ENCODE measurements at regions not wholly inside any gene's neighbourhood (a gene's known extent, or its start where the extent isn't known, plus 50 kb on each side); places are given as distances from the start of the nearest gene placed in this dataset.

DNA sequence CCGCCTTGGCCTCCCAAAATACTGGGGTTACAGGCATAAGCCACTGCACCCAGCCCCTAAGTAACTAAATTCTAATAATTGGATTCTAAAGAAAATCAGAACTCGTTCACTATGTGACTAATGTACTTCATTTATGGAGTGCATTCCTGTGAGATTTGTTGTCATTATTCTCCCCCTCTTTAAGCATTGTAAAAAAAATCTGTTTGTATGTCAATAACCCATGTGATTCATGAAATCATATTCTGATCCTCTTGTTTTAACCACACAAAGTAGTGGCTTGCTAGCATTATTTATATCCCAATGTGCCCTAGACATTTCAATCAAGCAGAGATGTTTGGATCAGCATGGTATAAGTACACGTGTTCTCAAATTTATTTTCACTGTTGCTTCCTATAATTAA, 78.2 kb upstream of the OSBPL8 start:
- TF ChIP-seq POLR2AphosphoS5 (IDR thresholded peaks at IDR 0.05; ENCODE audit: low read depth) (no peak), GABPA (IDR thresholded peaks at IDR 0.05; ENCODE audit: low read depth) (no peak)
- TF ChIP-seq, protein P1, sequence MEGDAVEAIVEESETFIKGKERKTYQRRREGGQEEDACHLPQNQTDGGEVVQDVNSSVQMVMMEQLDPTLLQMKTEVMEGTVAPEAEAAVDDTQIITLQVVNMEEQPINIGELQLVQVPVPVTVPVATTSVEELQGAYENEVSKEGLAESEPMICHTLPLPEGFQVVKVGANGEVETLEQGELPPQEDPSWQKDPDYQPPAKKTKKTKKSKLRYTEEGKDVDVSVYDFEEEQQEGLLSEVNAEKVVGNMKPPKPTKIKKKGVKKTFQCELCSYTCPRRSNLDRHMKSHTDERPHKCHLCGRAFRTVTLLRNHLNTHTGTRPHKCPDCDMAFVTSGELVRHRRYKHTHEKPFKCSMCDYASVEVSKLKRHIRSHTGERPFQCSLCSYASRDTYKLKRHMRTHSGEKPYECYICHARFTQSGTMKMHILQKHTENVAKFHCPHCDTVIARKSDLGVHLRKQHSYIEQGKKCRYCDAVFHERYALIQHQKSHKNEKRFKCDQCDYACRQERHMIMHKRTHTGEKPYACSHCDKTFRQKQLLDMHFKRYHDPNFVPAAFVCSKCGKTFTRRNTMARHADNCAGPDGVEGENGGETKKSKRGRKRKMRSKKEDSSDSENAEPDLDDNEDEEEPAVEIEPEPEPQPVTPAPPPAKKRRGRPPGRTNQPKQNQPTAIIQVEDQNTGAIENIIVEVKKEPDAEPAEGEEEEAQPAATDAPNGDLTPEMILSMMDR (IDR thresholded peaks at IDR 0.05; ENCODE audit: insufficient read depth, low read length): no peak

Data from HL-60 (cell line).